ENCODE measurements at regions not wholly inside any gene's neighbourhood (a gene's known extent, or its start where the extent isn't known, plus 50 kb on each side); places are given as distances from the start of the nearest gene placed in this dataset.

- TF ChIP-seq CHD2 (IDR thresholded peaks at IDR 0.05; ENCODE audit: low read length, partially characterized antibody) (no peak), RAD21 (IDR thresholded peaks at IDR 0.05; ENCODE audit: low read length) (no peak), CTCF (IDR thresholded peaks at IDR 0.05) (no peak), ZBTB33 (IDR thresholded peaks at IDR 0.05; ENCODE audit: borderline replicate concordance, low read depth) (no peak), FOSL2 (IDR thresholded peaks at IDR 0.05; ENCODE audit: borderline replicate concordance, low read depth) (no peak), YY1 (IDR thresholded peaks at IDR 0.05; ENCODE audit: low read depth) (no peak), GABPA (IDR thresholded peaks at IDR 0.05; ENCODE audit: low read depth) (no peak), JUND (IDR thresholded peaks at IDR 0.05) (no peak), RFX5 (IDR thresholded peaks at IDR 0.05; ENCODE audit: low read length) (no peak), EP300 (IDR thresholded peaks at IDR 0.05; ENCODE audit: borderline replicate concordance in 1 of 2, low read depth in 1 of 2, low read length in 1 of 2) (no peak), MAX (IDR thresholded peaks at IDR 0.05; ENCODE audit: low read depth) (no peak), MEF2A (IDR thresholded peaks at IDR 0.05; ENCODE audit: borderline replicate concordance, low read depth) (no peak), RXRA (IDR thresholded peaks at IDR 0.05; ENCODE audit: borderline replicate concordance, low read depth) (no peak)
These were observed 86.4 kb downstream of the POLR2M start for GRCh38 chr15:57792724-57793449.

Data from SK-N-SH (cell line).